ENCODE measurements at regions not wholly inside any gene's neighbourhood (a gene's known extent, or its start where the extent isn't known, plus 50 kb on each side); places are given as distances from the start of the nearest gene placed in this dataset.

DNA sequence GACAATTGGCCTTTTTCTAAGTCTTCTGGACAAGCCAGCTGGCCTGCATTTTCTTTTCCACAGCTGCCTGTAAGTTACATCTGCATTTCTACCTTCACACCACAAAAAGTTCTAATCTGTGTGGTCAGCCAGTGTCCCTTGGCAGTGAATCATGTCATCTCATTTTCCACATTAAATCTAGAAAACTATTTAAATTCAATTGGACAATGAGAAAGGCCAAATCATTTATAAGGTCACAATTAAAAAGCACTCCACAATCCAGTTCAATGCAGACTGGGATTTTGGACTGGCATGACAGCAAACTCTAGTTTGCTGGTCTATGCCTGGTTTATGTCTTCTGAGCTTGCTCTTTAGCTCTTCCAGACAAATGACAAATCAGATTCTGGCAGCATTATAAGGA is 494.2 kb upstream of the SPHKAP start:
- no peaks in the 10 kb centered on the region for H3K36me3 ChIP-seq (ENCODE audit: control insufficient read depth in 1 of 2, insufficient read depth in 2 of 2, low read length in 2 of 2)
- H3K4me1 ChIP-seq (ENCODE audit: control insufficient read depth in 1 of 2, insufficient read depth in 2 of 2, low read length in 2 of 2) = no peaks in the 10 kb centered on the region
- no peak overlapping the region for H3K27ac ChIP-seq (ENCODE audit: low read length)
- H3K27me3 ChIP-seq (ENCODE audit: low read depth, low read length) = no peaks in the 10 kb centered on the region
- no peaks in the 10 kb centered on the region for H3K9me3 ChIP-seq (ENCODE audit: control insufficient read depth in 1 of 2, low read length in 2 of 2)
- H3K4me3 ChIP-seq (ENCODE audit: low read depth in 1 of 2, low read length in 2 of 2) = no peak overlapping the region

DNA sequence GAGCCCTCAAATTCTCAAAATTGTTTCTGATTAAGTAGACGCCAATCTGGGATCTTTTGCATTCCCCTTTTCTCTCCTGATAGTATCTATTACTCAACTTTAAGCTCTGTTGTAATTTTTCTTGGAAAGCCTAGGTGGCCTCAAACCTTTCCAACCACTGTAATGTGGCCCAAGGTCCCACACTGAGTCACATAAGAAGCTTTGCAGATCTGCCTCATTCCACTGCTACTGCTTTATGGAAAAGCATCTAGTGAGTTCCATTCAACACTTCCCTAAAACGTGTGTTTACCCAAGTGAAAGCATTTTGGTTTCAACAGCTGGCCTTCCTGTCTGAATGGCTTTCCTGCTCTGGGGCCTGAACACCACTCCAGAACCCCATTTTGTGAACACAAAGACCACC is 493.6 kb upstream of the SPHKAP start:
- no peak overlapping the region for H3K4me3 ChIP-seq (ENCODE audit: low read depth in 1 of 2, low read length in 2 of 2)
- H3K36me3 ChIP-seq (ENCODE audit: control insufficient read depth in 1 of 2, insufficient read depth in 2 of 2, low read length in 2 of 2) = no peaks in the 10 kb centered on the region
- H3K9me3 ChIP-seq (ENCODE audit: control insufficient read depth in 1 of 2, low read length in 2 of 2) = no peaks in the 10 kb centered on the region
- no peaks in the 10 kb centered on the region for H3K4me1 ChIP-seq (ENCODE audit: control insufficient read depth in 1 of 2, insufficient read depth in 2 of 2, low read length in 2 of 2)
- H3K27me3 ChIP-seq (ENCODE audit: low read depth, low read length) = no peaks in the 10 kb centered on the region
- no peak overlapping the region for H3K27ac ChIP-seq (ENCODE audit: low read length)

DNA sequence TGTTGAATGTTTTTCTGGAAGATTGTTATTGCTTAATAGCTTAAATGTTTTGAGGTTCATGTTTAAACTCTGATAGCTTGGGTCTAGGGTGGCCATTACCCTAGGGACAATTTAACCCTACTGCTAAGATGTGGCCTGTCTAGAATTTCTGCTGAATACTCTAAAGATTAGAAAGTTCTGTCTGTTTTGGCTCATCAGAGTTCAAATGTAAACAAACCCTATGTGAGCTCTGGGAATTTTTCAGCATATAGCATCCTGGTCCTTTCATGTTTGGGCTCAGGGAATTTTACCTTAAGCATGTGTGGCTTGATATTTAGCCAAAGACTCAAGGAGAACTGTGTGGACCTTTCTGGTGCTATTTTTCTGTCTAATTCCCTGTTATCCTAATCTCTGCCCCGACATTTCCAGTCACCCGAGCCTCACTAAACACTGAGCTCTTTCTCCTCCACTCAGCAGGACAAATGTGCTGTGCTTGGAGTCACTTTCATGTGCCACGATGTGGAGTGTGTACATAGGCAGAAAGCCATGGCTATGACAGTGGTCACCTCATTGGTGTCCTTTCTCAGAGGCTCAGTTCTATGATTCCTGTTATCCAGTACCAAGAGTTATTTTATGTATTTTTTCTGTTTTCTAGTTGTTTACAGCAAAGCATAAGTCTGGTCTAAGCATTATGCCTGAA is 492.5 kb upstream of the SPHKAP start:
- Histone ChIP-seq H3K4me3 (ENCODE audit: low read depth in 1 of 2, low read length in 2 of 2) (no peak overlapping the region), H3K27ac (ENCODE audit: low read length) (no peak overlapping the region), H3K4me1 (ENCODE audit: control insufficient read depth in 1 of 2, insufficient read depth in 2 of 2, low read length in 2 of 2) (no peaks in the 10 kb centered on the region), H3K36me3 (ENCODE audit: control insufficient read depth in 1 of 2, insufficient read depth in 2 of 2, low read length in 2 of 2) (no peaks in the 10 kb centered on the region), H3K27me3 (ENCODE audit: low read depth, low read length) (no peaks in the 10 kb centered on the region), H3K9me3 (ENCODE audit: control insufficient read depth in 1 of 2, low read length in 2 of 2) (no peaks in the 10 kb centered on the region)

DNA sequence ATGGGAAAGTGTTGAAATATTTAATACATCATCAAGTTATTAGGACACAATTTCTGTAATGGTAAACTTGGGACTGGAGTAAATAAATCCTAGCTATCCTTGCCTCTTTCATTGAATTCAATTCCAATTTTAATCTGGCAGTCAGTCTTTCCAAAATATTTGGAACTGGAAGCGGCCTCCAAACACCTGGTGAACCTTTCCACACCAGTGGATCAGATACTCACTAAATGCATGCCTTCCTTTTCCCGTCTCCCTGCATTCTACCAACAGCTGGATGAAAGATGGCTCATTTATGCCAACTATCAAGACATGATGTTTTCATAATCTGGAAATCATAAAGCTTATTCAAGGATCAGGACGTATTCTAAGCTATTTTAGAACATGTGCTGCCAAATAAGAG is 488.2 kb upstream of the SPHKAP start:
- H3K27me3 ChIP-seq (ENCODE audit: low read depth, low read length) = no peaks in the 10 kb centered on the region
- no peaks in the 10 kb centered on the region for H3K4me1 ChIP-seq (ENCODE audit: control insufficient read depth in 1 of 2, insufficient read depth in 2 of 2, low read length in 2 of 2)
- no peak overlapping the region for H3K4me3 ChIP-seq (ENCODE audit: low read depth in 1 of 2, low read length in 2 of 2)
- H3K36me3 ChIP-seq (ENCODE audit: control insufficient read depth in 1 of 2, insufficient read depth in 2 of 2, low read length in 2 of 2) = no peaks in the 10 kb centered on the region
- H3K9me3 ChIP-seq (ENCODE audit: control insufficient read depth in 1 of 2, low read length in 2 of 2) = no peaks in the 10 kb centered on the region
- H3K27ac ChIP-seq (ENCODE audit: low read length) = no peak overlapping the region

DNA sequence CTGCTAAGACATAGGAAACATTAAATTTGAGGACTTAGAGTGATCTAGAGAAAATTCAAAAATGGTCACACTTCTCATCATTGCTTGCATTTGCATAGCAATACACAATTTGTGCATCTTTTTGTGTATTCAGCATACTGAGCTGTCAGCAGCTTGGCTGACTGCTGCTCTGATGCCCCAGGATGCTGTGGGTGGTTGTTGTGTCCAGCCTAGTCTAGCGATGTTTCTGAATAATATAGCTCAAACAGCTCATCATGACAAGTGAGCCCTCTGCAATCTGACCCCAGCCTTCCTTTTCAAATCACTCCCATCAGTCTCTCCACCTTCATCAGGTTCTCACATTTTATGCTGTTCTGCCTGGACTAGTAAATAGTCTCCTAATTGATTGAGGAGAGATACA is 483.7 kb upstream of the SPHKAP start:
- no peaks in the 10 kb centered on the region for H3K27me3 ChIP-seq (ENCODE audit: low read depth, low read length)
- no peaks in the 10 kb centered on the region for H3K9me3 ChIP-seq (ENCODE audit: control insufficient read depth in 1 of 2, low read length in 2 of 2)
- H3K36me3 ChIP-seq (ENCODE audit: control insufficient read depth in 1 of 2, insufficient read depth in 2 of 2, low read length in 2 of 2) = no peaks in the 10 kb centered on the region
- no peak overlapping the region for H3K4me3 ChIP-seq (ENCODE audit: low read depth in 1 of 2, low read length in 2 of 2)
- no peaks in the 10 kb centered on the region for H3K4me1 ChIP-seq (ENCODE audit: control insufficient read depth in 1 of 2, insufficient read depth in 2 of 2, low read length in 2 of 2)
- no peak overlapping the region for H3K27ac ChIP-seq (ENCODE audit: low read length)

DNA sequence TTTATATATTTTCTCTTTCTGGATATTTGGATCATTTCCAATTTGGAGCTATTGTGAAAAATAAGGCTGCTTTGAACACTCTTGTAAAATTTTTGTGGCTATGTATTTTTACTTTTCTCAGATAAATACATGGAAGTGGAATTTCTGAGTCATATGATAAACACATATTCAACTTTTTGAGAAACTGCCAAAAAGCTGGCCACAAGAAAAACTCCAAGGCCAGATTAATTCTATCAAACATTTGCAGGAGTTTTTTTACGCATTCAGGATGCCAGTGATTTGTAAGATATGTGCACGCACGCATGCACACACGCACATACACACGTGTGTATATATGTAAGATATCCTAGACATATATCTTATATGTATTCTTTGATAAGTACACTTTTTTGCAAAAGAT is 477.5 kb upstream of the SPHKAP start:
- H3K27ac ChIP-seq (ENCODE audit: low read length) = no peak overlapping the region
- no peaks in the 10 kb centered on the region for H3K36me3 ChIP-seq (ENCODE audit: control insufficient read depth in 1 of 2, insufficient read depth in 2 of 2, low read length in 2 of 2)
- H3K27me3 ChIP-seq (ENCODE audit: low read depth, low read length) = no peaks in the 10 kb centered on the region
- no peak overlapping the region for H3K4me3 ChIP-seq (ENCODE audit: low read depth in 1 of 2, low read length in 2 of 2)
- H3K9me3 ChIP-seq (ENCODE audit: control insufficient read depth in 1 of 2, low read length in 2 of 2) = no peaks in the 10 kb centered on the region
- H3K4me1 ChIP-seq (ENCODE audit: control insufficient read depth in 1 of 2, insufficient read depth in 2 of 2, low read length in 2 of 2) = no peaks in the 10 kb centered on the region

DNA sequence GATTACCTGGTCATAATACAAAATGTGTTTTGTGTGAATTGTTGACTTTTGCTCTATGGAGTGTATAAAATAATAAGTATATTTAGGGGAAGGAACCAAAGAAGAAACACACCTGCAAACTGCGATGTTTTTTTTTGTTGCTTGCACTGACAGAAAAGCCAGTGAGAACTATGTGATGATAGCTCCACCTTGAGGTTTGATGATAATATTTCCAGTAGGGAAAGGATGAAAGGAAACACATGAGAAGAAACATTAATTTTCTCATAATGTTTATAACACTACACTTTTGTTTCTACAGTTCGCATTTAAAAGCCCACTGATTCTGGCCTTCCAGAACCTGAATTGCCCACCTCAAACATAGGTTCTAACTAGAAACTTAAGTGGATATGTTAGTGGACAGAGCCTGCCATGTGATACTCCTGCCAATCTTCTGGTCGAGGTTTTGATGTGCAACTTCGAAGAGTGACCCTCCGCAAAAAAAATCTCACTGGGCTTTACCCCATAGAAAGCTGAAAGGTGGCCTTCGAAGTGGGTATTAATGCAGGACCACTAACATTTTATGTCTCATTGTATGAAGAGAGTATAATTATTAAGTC is 476.4 kb upstream of the SPHKAP start:
- no peaks in the 10 kb centered on the region for H3K36me3 ChIP-seq (ENCODE audit: control insufficient read depth in 1 of 2, insufficient read depth in 2 of 2, low read length in 2 of 2)

DNA sequence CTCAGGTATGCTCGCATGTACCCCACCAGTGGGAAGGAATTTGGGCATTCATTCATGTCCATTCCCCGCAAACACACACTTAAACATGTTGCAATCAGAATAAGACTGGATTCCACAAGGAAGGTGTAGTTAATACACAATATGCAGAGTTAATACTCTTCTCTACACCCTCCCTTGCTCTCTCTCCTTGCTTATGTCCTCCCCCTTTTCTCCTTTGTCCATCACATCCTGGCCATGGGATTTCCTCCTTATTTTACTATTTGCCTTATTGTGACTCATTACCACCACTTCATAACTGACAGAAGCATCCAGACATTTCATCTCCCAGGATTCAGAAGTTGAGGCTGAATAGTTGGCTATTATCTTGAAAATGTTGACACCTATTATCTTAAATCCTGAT is 473.8 kb upstream of the SPHKAP start:
- H3K27ac ChIP-seq (ENCODE audit: low read length) = no peak overlapping the region
- no peak overlapping the region for H3K4me3 ChIP-seq (ENCODE audit: low read depth in 1 of 2, low read length in 2 of 2)
- H3K36me3 ChIP-seq (ENCODE audit: control insufficient read depth in 1 of 2, insufficient read depth in 2 of 2, low read length in 2 of 2) = no peaks in the 10 kb centered on the region
- H3K9me3 ChIP-seq (ENCODE audit: control insufficient read depth in 1 of 2, low read length in 2 of 2) = no peaks in the 10 kb centered on the region
- no peaks in the 10 kb centered on the region for H3K4me1 ChIP-seq (ENCODE audit: control insufficient read depth in 1 of 2, insufficient read depth in 2 of 2, low read length in 2 of 2)
- no peaks in the 10 kb centered on the region for H3K27me3 ChIP-seq (ENCODE audit: low read depth, low read length)

More for the DNA sequence above, 476.4 kb upstream of the SPHKAP start:
- Histone ChIP-seq H3K27me3 (ENCODE audit: low read depth, low read length) (no peaks in the 10 kb centered on the region), H3K27ac (ENCODE audit: low read length) (no peak overlapping the region), H3K4me1 (ENCODE audit: control insufficient read depth in 1 of 2, insufficient read depth in 2 of 2, low read length in 2 of 2) (no peaks in the 10 kb centered on the region), H3K4me3 (ENCODE audit: low read depth in 1 of 2, low read length in 2 of 2) (no peak overlapping the region), H3K9me3 (ENCODE audit: control insufficient read depth in 1 of 2, low read length in 2 of 2) (no peaks in the 10 kb centered on the region)

DNA sequence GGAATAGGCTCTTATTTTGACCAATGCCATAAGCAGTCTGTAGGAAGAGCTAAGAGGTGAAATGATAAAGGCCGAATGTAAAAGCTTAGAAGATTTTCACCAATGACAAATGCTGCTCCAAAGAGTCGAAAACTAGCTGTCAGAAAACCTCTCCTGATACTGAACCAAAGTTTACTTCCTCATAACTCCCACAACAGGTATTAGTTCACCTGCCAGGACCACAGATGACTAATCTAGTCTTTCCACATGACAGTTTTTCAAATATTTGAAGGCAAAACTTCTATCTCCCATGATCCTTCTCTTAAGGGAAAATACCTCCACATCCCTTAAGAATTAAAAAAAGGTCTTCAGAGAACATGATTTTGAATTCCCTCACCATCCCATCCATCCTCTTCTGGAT is 473.2 kb upstream of the SPHKAP start:
- H3K4me3 ChIP-seq (ENCODE audit: low read depth in 1 of 2, low read length in 2 of 2) = no peak overlapping the region
- H3K4me1 ChIP-seq (ENCODE audit: control insufficient read depth in 1 of 2, insufficient read depth in 2 of 2, low read length in 2 of 2) = no peaks in the 10 kb centered on the region
- H3K9me3 ChIP-seq (ENCODE audit: control insufficient read depth in 1 of 2, low read length in 2 of 2) = no peaks in the 10 kb centered on the region
- no peaks in the 10 kb centered on the region for H3K27me3 ChIP-seq (ENCODE audit: low read depth, low read length)
- no peaks in the 10 kb centered on the region for H3K36me3 ChIP-seq (ENCODE audit: control insufficient read depth in 1 of 2, insufficient read depth in 2 of 2, low read length in 2 of 2)
- no peak overlapping the region for H3K27ac ChIP-seq (ENCODE audit: low read length)

DNA sequence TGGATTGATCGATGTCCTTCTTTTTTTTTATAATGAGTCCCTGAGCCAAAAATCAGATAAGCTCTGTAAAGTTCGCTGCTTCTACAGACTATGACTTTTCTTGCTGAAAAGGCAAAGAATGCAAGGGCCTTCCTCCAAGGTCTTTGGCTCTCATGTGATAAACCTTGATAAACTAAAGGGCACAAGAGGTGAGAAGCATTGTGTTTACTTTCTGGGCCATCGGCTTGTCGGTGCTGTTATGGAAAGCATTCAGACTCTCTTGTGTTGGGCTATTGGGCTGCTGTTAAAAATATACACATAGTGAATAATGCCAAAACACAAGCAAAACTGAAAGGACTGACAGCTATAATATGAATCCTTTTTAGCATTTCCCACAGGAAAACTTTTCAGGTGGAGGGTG is 472.4 kb upstream of the SPHKAP start:
- Histone ChIP-seq H3K4me3 (ENCODE audit: low read depth in 1 of 2, low read length in 2 of 2) (no peak overlapping the region), H3K36me3 (ENCODE audit: control insufficient read depth in 1 of 2, insufficient read depth in 2 of 2, low read length in 2 of 2) (no peaks in the 10 kb centered on the region), H3K9me3 (ENCODE audit: control insufficient read depth in 1 of 2, low read length in 2 of 2) (no peaks in the 10 kb centered on the region), H3K27me3 (ENCODE audit: low read depth, low read length) (no peaks in the 10 kb centered on the region), H3K4me1 (ENCODE audit: control insufficient read depth in 1 of 2, insufficient read depth in 2 of 2, low read length in 2 of 2) (no peaks in the 10 kb centered on the region), H3K27ac (ENCODE audit: low read length) (no peak overlapping the region)

DNA sequence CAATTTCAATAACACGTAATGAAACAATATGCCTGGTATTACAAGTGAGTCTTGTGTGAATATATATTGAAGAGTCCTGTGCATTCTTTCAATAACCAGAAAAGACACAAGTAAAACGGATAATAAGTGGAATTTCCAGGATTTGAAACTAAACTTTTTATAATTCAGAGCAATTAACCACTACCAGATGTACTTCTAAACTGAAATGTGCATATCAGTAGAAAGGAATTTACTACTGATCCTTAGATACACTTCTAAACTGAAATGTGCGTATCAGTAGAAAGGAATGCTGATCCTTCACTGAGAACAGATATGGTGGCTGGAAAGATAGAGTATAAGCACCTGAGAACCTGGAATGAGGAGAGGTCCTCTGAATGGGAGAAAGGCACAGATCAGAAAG is 470.9 kb upstream of the SPHKAP start:
- Histone ChIP-seq H3K27me3 (ENCODE audit: low read depth, low read length) (no peaks in the 10 kb centered on the region), H3K9me3 (ENCODE audit: control insufficient read depth in 1 of 2, low read length in 2 of 2) (no peaks in the 10 kb centered on the region), H3K36me3 (ENCODE audit: control insufficient read depth in 1 of 2, insufficient read depth in 2 of 2, low read length in 2 of 2) (no peaks in the 10 kb centered on the region), H3K4me1 (ENCODE audit: control insufficient read depth in 1 of 2, insufficient read depth in 2 of 2, low read length in 2 of 2) (no peaks in the 10 kb centered on the region), H3K4me3 (ENCODE audit: low read depth in 1 of 2, low read length in 2 of 2) (no peak overlapping the region), H3K27ac (ENCODE audit: low read length) (no peak overlapping the region)

DNA sequence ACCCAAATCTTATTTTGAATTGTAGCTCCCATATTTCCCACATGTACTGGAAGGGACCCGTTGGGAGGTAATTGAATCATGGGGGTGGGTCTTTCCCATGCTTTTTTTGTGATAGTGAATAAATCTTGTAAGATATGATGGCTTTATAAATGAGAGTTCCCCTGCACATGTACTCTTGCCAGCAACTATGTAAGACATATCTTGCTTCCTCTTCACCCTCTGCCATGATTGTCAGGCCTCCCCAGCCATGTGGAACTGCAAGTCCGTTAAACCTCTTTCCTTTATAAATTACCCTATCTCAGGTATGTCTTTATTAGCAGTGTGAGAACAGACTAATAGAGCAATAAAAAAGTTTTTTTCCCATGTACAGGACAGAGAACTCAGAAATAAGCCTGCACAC is 468.4 kb upstream of the SPHKAP start:
- Histone ChIP-seq H3K9me3 (ENCODE audit: control insufficient read depth in 1 of 2, low read length in 2 of 2) (no peaks in the 10 kb centered on the region), H3K4me3 (ENCODE audit: low read depth in 1 of 2, low read length in 2 of 2) (no peak overlapping the region), H3K36me3 (ENCODE audit: control insufficient read depth in 1 of 2, insufficient read depth in 2 of 2, low read length in 2 of 2) (no peaks in the 10 kb centered on the region), H3K27me3 (ENCODE audit: low read depth, low read length) (no peaks in the 10 kb centered on the region), H3K4me1 (ENCODE audit: control insufficient read depth in 1 of 2, insufficient read depth in 2 of 2, low read length in 2 of 2) (no peaks in the 10 kb centered on the region), H3K27ac (ENCODE audit: low read length) (no peak overlapping the region)
